ENCODE measurements at regions not wholly inside any gene's neighbourhood (a gene's known extent, or its start where the extent isn't known, plus 50 kb on each side); places are given as distances from the start of the nearest gene placed in this dataset.

GRCh38 chr1:208880433-208881100 is 636.4 kb upstream of the PLXNA2 start:
- Histone ChIP-seq H3K4me1 (ENCODE audit: insufficient read depth, low read length) (no peaks in the 10 kb centered on the region), H3K9ac (ENCODE audit: low read depth, low read length) (no peak overlapping the region), H3K9me3 (ENCODE audit: control insufficient read depth, insufficient read depth, low read length) (no peaks in the 10 kb centered on the region), H3K36me3 (ENCODE audit: insufficient read depth, low read length) (no peaks in the 10 kb centered on the region)

- no peaks in the 10 kb centered on the region for H3K36me3 ChIP-seq (ENCODE audit: insufficient read depth, low read length)
Observed at GRCh38 chr1:208885060-208885459, 640.9 kb upstream of the PLXNA2 start.

GRCh38 chr1:208885650-208886049 is 641.5 kb upstream of the PLXNA2 start:
- Histone ChIP-seq H3K4me1 (ENCODE audit: insufficient read depth, low read length) (no peaks in the 10 kb centered on the region), H3K9me3 (ENCODE audit: control insufficient read depth, insufficient read depth, low read length) (no peaks in the 10 kb centered on the region), H3K9ac (ENCODE audit: low read depth, low read length) (no peak overlapping the region), H3K36me3 (ENCODE audit: insufficient read depth, low read length) (no peaks in the 10 kb centered on the region)

More at GRCh38 chr1:208885060-208885459, 640.9 kb upstream of the PLXNA2 start:
- H3K9ac ChIP-seq (ENCODE audit: low read depth, low read length) = no peak overlapping the region
- H3K4me1 ChIP-seq (ENCODE audit: insufficient read depth, low read length) = no peaks in the 10 kb centered on the region
- H3K9me3 ChIP-seq (ENCODE audit: control insufficient read depth, insufficient read depth, low read length) = no peaks in the 10 kb centered on the region

- Histone ChIP-seq H3K9ac (ENCODE audit: low read depth, low read length) (no peak overlapping the region), H3K4me1 (ENCODE audit: insufficient read depth, low read length) (no peaks in the 10 kb centered on the region), H3K36me3 (ENCODE audit: insufficient read depth, low read length) (no peaks in the 10 kb centered on the region), H3K9me3 (ENCODE audit: control insufficient read depth, insufficient read depth, low read length) (no peaks in the 10 kb centered on the region)
Observed at GRCh38 chr1:208888376-208888775, 644.2 kb upstream of the PLXNA2 start.

GRCh38 chr1:208892147-208892546 is 648.0 kb upstream of the PLXNA2 start:
- Histone ChIP-seq H3K36me3 (ENCODE audit: insufficient read depth, low read length) (no peaks in the 10 kb centered on the region), H3K9me3 (ENCODE audit: control insufficient read depth, insufficient read depth, low read length) (no peaks in the 10 kb centered on the region), H3K9ac (ENCODE audit: low read depth, low read length) (no peak overlapping the region), H3K4me1 (ENCODE audit: insufficient read depth, low read length) (no peaks in the 10 kb centered on the region)

- Histone ChIP-seq H3K9me3 (ENCODE audit: control insufficient read depth, insufficient read depth, low read length) (no peaks in the 10 kb centered on the region), H3K36me3 (ENCODE audit: insufficient read depth, low read length) (no peaks in the 10 kb centered on the region), H3K9ac (ENCODE audit: low read depth, low read length) (no peak overlapping the region), H3K4me1 (ENCODE audit: insufficient read depth, low read length) (no peaks in the 10 kb centered on the region)
Observed at GRCh38 chr1:208893251-208893650, 649.1 kb upstream of the PLXNA2 start.

GRCh38 chr1:208895181-208895580 is 651.0 kb upstream of the PLXNA2 start:
- H3K9me3 ChIP-seq (ENCODE audit: control insufficient read depth, insufficient read depth, low read length) = no peaks in the 10 kb centered on the region
- H3K36me3 ChIP-seq (ENCODE audit: insufficient read depth, low read length) = no peaks in the 10 kb centered on the region
- H3K4me1 ChIP-seq (ENCODE audit: insufficient read depth, low read length) = no peaks in the 10 kb centered on the region
- H3K9ac ChIP-seq (ENCODE audit: low read depth, low read length) = no peak overlapping the region

GRCh38 chr1:208895820-208896219 is 651.6 kb upstream of the PLXNA2 start:
- Histone ChIP-seq H3K36me3 (ENCODE audit: insufficient read depth, low read length) (no peaks in the 10 kb centered on the region), H3K9me3 (ENCODE audit: control insufficient read depth, insufficient read depth, low read length) (no peaks in the 10 kb centered on the region), H3K4me1 (ENCODE audit: insufficient read depth, low read length) (no peaks in the 10 kb centered on the region), H3K9ac (ENCODE audit: low read depth, low read length) (no peak overlapping the region)

- no peak overlapping the region for H3K9ac ChIP-seq (ENCODE audit: low read depth, low read length)
- no peaks in the 10 kb centered on the region for H3K9me3 ChIP-seq (ENCODE audit: control insufficient read depth, insufficient read depth, low read length)
- H3K36me3 ChIP-seq (ENCODE audit: insufficient read depth, low read length) = no peaks in the 10 kb centered on the region
- H3K4me1 ChIP-seq (ENCODE audit: insufficient read depth, low read length) = no peaks in the 10 kb centered on the region
Observed at GRCh38 chr1:208896768-208897167, 652.6 kb upstream of the PLXNA2 start.

- no peaks in the 10 kb centered on the region for H3K9me3 ChIP-seq (ENCODE audit: control insufficient read depth, insufficient read depth, low read length)
- no peak overlapping the region for H3K9ac ChIP-seq (ENCODE audit: low read depth, low read length)
- H3K4me1 ChIP-seq (ENCODE audit: insufficient read depth, low read length) = no peaks in the 10 kb centered on the region
- no peaks in the 10 kb centered on the region for H3K36me3 ChIP-seq (ENCODE audit: insufficient read depth, low read length)
Observed at GRCh38 chr1:208899438-208899837, 655.3 kb upstream of the PLXNA2 start.

GRCh38 chr1:208903251-208903905 is 659.2 kb upstream of the PLXNA2 start:
- no peaks in the 10 kb centered on the region for H3K4me1 ChIP-seq (ENCODE audit: insufficient read depth, low read length)
- H3K9ac ChIP-seq (ENCODE audit: low read depth, low read length) = no peak overlapping the region
- no peaks in the 10 kb centered on the region for H3K36me3 ChIP-seq (ENCODE audit: insufficient read depth, low read length)
- H3K9me3 ChIP-seq (ENCODE audit: control insufficient read depth, insufficient read depth, low read length) = no peaks in the 10 kb centered on the region

GRCh38 chr1:208907790-208908189 is 663.6 kb upstream of the PLXNA2 start:
- H3K4me1 ChIP-seq (ENCODE audit: insufficient read depth, low read length) = no peaks in the 10 kb centered on the region
- no peak overlapping the region for H3K9ac ChIP-seq (ENCODE audit: low read depth, low read length)
- H3K9me3 ChIP-seq (ENCODE audit: control insufficient read depth, insufficient read depth, low read length) = no peaks in the 10 kb centered on the region
- no peaks in the 10 kb centered on the region for H3K36me3 ChIP-seq (ENCODE audit: insufficient read depth, low read length)

- Histone ChIP-seq H3K4me1 (ENCODE audit: insufficient read depth, low read length) (no peaks in the 10 kb centered on the region), H3K9me3 (ENCODE audit: control insufficient read depth, insufficient read depth, low read length) (no peaks in the 10 kb centered on the region), H3K36me3 (ENCODE audit: insufficient read depth, low read length) (no peaks in the 10 kb centered on the region), H3K9ac (ENCODE audit: low read depth, low read length) (no peak overlapping the region)
Observed at GRCh38 chr1:208909011-208909984, 665.1 kb upstream of the PLXNA2 start.

GRCh38 chr1:208910161-208910560 is 666.0 kb upstream of the PLXNA2 start:
- Histone ChIP-seq H3K9ac (ENCODE audit: low read depth, low read length) (no peak overlapping the region), H3K4me1 (ENCODE audit: insufficient read depth, low read length) (no peaks in the 10 kb centered on the region), H3K36me3 (ENCODE audit: insufficient read depth, low read length) (no peaks in the 10 kb centered on the region), H3K9me3 (ENCODE audit: control insufficient read depth, insufficient read depth, low read length) (no peaks in the 10 kb centered on the region)

Measured in ES-I3 (cell line).